Aorta (tissue), 5 donors: ENCODE measurements at regions not wholly inside any gene's neighbourhood (a gene's known extent, or its start where the extent isn't known, plus 50 kb on each side); places are given as distances from the start of the nearest gene placed in this dataset.
"Not testable (repeated sequence)": the region's sequence is repeated elsewhere in the genome, so short reads cannot be mapped to it uniquely, and the experiment has no call there.

Source experiments
- ATAC-seq: fragments of 200-7000 bp; cut with Tn5 transposase; one replicate; pipeline ENCODE4 v1.9.1; 2022; ENCODE audit warnings: moderate library complexity; ENCODE audit not compliant: low FRiP score
- DNase-seq, 2 donors: peaks; one replicate each; pipeline ENCODE4 v3.0.0-alpha.2; 2020
- H3K27ac ChIP-seq, 2 donors: one replicate each; pipeline ENCODE4 v1.5.1; 2013; ENCODE audit warnings: low read length in 2 of 2, mild to moderate bottlenecking in 2 of 2, moderate library complexity in 2 of 2, control low read depth in 1 of 2, inconsistent platforms in 1 of 2, low read depth in 1 of 2
- H3K27me3 ChIP-seq, 2 donors: one replicate each; pipeline ENCODE4 v1.6.1; 2013; ENCODE audit warnings: control low read depth in 1 of 2, low read length in 1 of 2, mild to moderate bottlenecking in 1 of 2, moderate library complexity in 1 of 2; ENCODE audit not compliant: insufficient read depth in 2 of 2, control insufficient read depth in 1 of 2
- H3K36me3 ChIP-seq, 2 donors: one replicate each; pipeline ENCODE4 v1.6.1; 2013; ENCODE audit warnings: control low read depth in 1 of 2, low read length in 1 of 2, mild to moderate bottlenecking in 1 of 2; ENCODE audit not compliant: insufficient read depth in 2 of 2, control insufficient read depth in 1 of 2
- H3K4me1 ChIP-seq, 2 donors: one replicate each; pipeline ENCODE4 v1.6.1; 2013; ENCODE audit warnings: low read length in 2 of 2, control low read depth in 1 of 2, mild to moderate bottlenecking in 1 of 2, moderate library complexity in 1 of 2; ENCODE audit not compliant: insufficient read depth in 2 of 2, control insufficient read depth in 1 of 2
- H3K4me3 ChIP-seq, 2 donors: one replicate each; pipeline ENCODE4 v1.5.1; 2013; ENCODE audit warnings: low read length in 2 of 2, control low read depth in 1 of 2, mild to moderate bottlenecking in 1 of 2
- H3K9me3 ChIP-seq: one replicate; pipeline ENCODE4 v1.6.1; 2013; ENCODE audit warnings: mild to moderate bottlenecking, low read length; ENCODE audit not compliant: control insufficient read depth
- WGBS, 2 donors: extraction: QIAGEN DNeasy Blood & Tissue Kit; methylation state at CpG; one replicate each; pipeline ENCODE4 v1.1.7; 2013; 5-methylcytosine and 5-hydroxymethylcytosine counted together
- intact Hi-C, 2 donors: fragments of 100-400 bp; cut with DNase I; formaldehyde crosslinking; loops; one replicate each; pipeline versions ENCODE4 v1.14.2 to v1.15.0; 2022
- donor health status: healthy with polysubstance abuse.
- donor health status: Bipolar disorder and iron deficiency.
- donor health status: DM: no; HTN: no; CAD: no.
- donor health status: DM: no; HTN: no; CAD: no.
- donor health status: DM: yes; HTN: yes; CAD: no.

DNA sequence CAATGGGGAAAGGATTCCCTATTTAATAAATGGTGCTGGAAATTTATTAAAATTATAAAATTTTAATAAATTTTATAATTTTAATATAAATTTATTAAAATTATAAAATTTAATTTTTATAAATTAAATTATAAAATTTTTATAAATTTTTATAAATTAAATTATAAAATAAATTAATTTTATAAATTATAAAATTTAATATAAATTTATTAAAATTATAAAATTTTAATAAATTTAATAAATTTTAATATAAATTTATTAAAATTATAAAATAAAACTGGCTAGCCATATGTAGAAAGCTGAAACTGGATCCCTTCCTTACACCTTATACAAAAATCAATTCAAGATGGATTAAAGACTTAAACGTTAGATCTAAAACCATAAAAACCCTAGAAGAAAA is 356.7 kb upstream of the TFPI start:
- H3K4me1 ChIP-seq, H3K36me3 ChIP-seq, H3K4me3 ChIP-seq, intact Hi-C loops, H3K27me3 ChIP-seq, H3K9me3 ChIP-seq, DNase-seq, H3K27ac ChIP-seq, ATAC-seq: not testable (repeated sequence)
- 100% methylated on average over 1 of the region's 1 CpG for WGBS, 2 donors

DNA sequence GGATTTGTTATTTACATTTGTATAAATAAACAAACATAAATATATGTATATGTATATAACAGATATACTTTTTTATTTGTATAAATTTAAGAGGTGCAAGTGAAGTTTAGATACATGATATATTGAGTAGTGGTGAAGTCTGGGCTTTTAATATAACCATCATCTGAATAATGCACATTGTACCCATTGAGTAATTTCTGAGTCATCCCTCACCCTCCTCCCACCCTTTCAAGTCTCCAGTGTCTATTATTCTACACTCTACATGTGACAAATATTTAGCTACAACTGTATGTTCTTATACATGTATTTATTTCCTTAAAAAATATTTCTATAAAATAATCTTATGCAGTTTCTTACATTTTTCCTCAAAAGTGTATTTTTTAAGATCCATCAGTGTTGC is 358.7 kb upstream of the TFPI start:
- Histone ChIP-seq H3K27me3 (no peaks in the 10 kb centered on the region), H3K9me3 (no peaks in the 10 kb centered on the region), H3K36me3 (no peaks in the 10 kb centered on the region), H3K4me1 (no peaks in the 10 kb centered on the region), H3K4me3 (no peak overlapping the region), H3K27ac (no peak overlapping the region)
- DNase-seq (no peak), ATAC-seq (no peak)
- intact Hi-C loops: no loop called here

DNA sequence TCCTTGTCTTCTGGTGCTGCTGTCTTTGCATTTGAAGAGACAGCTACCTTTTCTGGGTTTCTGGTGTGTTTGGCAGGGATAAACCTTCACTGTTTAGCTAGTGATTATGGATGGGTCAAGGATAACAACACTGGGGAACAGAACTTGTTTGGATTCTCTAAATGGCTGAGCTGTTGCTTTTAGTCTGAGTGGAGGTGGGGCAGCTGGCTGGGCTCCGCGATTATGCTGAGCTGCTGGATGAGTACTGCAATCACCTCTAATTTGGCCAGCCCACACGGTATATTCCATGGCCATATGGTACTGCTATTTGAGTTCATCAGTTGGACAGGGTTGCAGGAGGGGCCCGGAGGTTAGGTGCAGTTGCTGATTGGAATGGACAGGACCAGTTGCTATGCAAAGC is 361.6 kb upstream of the TFPI start:
- Histone ChIP-seq H3K27ac (no peak overlapping the region), H3K27me3 (no peaks in the 10 kb centered on the region), H3K36me3 (no peaks in the 10 kb centered on the region), H3K4me1 (no peaks in the 10 kb centered on the region), H3K4me3 (no peak overlapping the region), H3K9me3 (no peaks in the 10 kb centered on the region)
- DNase-seq (no peak), ATAC-seq (no peak)
- intact Hi-C loops: no loop called here
- 91% methylated on average over 4 of the region's 4 CpGs for WGBS, 2 donors

DNA sequence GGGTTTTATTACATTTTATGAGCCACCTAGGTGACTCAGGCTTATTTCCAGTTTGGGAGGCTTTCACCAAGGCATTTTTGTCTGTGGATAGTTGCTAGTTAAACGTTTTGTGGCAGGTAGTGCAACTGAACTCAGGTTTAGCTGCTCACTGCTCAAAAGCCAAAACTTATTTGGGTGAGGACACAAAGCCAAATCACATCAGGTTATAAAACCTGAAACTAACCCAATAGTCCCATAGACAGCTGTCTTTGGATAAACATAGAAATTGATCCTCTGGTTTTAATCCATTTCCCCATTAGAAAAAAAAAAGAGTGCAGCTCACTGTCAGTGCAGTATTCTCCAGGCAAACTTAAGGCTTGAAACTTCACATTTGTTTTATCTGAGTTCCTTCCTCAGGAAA is 362.6 kb upstream of the TFPI start:
- no peaks in the 10 kb centered on the region for H3K36me3 ChIP-seq
- H3K9me3 ChIP-seq: no peaks in the 10 kb centered on the region
- H3K27me3 ChIP-seq: no peaks in the 10 kb centered on the region
- DNase-seq (no peak), ATAC-seq (no peak)
- intact Hi-C loops: no loop called here
- no peaks in the 10 kb centered on the region for H3K4me1 ChIP-seq
- H3K27ac ChIP-seq: no peak overlapping the region
- 84 to 90% methylated on average over 1 of the region's 1 CpG for WGBS, 2 donors
- no peak overlapping the region for H3K4me3 ChIP-seq

DNA sequence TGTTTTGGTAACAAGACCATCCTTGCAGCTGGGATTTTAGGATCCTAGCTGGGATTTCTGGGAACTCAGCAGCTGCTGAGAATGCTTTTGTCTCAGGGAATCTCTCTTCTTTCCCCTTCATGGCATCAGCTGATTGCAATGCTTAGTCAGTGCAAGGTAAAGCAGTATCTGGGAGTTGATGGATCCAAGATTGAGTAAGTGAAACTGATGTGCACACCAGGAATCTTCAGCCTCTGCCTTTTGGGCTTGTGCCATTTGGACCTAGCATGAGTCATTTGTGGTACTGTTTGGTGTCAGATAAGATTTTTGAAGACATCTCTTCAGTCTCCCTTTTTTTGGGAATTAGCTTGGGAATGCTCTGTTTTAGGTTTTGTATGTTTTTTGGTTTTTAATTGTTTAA is 363.3 kb upstream of the TFPI start:
- peaks cover 0 to 2% of the 10 kb centered on the region in 2 donors for H3K4me1 ChIP-seq
- no peaks in the 10 kb centered on the region for H3K27me3 ChIP-seq
- no peaks in the 10 kb centered on the region for H3K9me3 ChIP-seq

DNA sequence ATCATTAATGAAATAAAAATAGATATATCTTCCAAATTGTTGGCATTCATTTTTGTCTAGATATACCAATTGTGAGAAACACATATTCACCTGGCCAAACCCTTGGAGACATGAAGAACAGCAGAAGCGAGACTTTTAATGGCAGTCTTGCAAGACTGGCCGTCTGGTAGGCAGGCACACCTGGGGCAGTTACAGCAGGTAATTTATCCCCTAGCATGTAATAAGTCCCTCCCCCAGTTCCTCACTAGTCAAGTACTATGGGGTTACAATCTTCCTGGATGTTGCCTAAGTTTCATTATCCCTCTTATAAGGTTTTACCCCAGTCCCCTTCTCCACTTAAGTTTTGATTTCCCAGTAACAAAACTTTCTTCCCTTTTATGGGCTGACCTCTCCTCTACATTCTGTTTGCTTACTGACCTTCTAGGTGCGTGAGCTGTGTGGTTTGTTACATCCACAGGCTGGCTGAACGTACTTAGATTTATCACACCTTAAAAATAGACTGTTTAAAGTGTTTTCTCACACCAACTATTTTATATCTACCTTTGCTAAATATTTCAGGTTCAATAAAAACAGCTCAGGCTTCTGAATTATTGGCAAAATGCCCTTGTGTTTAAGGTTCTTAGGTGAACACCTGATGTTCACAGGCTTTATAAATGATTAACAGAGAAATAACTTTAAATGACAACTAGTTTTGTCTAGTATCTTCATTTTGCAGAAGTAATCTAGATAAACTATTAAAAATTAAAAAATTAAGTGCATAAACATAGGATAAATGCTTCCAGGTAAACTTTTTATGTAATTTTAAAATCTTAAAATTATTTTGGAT is 365.0 kb upstream of the TFPI start:
- Histone ChIP-seq H3K27me3 (no peaks in the 10 kb centered on the region), H3K4me1 (peaks cover 0 to 2% of the 10 kb centered on the region in 2 donors), H3K27ac (no peak overlapping the region), H3K4me3 (no peak overlapping the region), H3K9me3 (no peaks in the 10 kb centered on the region), H3K36me3 (no peaks in the 10 kb centered on the region)
- no peak for DNase-seq
- intact Hi-C loops: no loop called here
- no peak for ATAC-seq
- 91 to 99% methylated on average over 4 of the region's 4 CpGs for WGBS, 2 donors

More for the DNA sequence above, 363.3 kb upstream of the TFPI start:
- ATAC-seq: no peak
- no peak overlapping the region for H3K4me3 ChIP-seq
- H3K36me3 ChIP-seq: no peaks in the 10 kb centered on the region
- no peak overlapping the region for H3K27ac ChIP-seq
- intact Hi-C loops: no loop called here
- no peak for DNase-seq

DNA sequence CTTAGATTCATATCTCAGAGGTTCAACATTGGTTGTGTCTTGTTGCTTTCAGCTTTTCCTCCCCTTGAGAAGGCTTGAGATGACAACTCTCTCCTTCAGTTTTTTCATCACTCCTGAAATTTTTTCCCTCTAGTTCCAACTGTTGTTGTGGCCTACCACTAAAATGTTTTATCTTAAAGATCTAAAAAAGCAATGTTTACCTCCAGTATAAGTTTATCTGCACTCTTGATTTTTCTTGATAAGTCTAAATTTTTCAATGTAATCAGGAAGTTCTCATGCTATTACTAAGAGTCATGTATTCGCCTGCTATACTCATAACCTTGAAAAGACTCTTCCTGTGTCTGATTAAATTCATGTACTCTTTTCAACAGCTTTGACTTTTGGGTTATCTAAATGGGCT is 366.3 kb upstream of the TFPI start:
- 75 to 84% methylated on average over 1 of the region's 1 CpG for WGBS, 2 donors
- no peak overlapping the region for H3K27ac ChIP-seq
- no peaks in the 10 kb centered on the region for H3K27me3 ChIP-seq
- peaks cover 0 to 2% of the 10 kb centered on the region in 2 donors for H3K4me1 ChIP-seq
- intact Hi-C loops: no loop called here
- no peak overlapping the region for H3K4me3 ChIP-seq
- no peak for ATAC-seq
- DNase-seq: no peak
- no peaks in the 10 kb centered on the region for H3K9me3 ChIP-seq
- no peaks in the 10 kb centered on the region for H3K36me3 ChIP-seq

DNA sequence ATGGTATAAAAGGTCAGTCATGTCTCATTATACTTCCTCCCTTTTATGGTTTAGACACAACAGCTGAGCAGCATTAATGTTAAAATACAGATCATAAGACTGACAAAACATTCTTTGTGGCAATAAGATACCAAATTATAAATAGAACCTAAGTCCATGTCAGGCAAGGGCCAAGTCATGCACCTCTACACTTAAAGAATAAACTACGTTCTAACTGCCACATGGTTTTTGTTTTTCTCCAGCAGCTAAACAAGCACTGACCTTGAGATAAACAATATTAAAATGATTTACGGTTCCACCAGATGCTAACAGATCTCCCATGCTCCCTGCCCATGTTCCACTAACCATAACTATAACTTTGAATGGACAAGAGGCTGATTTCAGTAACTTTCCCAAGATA is 368.6 kb upstream of the TFPI start:
- WGBS, 2 donors: 92 to 94% methylated on average over 2 of the region's 2 CpGs
- no peak overlapping the region for H3K4me3 ChIP-seq
- ATAC-seq (no peak), DNase-seq (no peak)
- H3K27ac ChIP-seq: no peak overlapping the region
- no peaks in the 10 kb centered on the region for H3K9me3 ChIP-seq
- no peaks in the 10 kb centered on the region for H3K36me3 ChIP-seq
- H3K27me3 ChIP-seq: no peaks in the 10 kb centered on the region
- H3K4me1 ChIP-seq: peaks cover 0 to 2% of the 10 kb centered on the region in 2 donors
- intact Hi-C loops: no loop called here

DNA sequence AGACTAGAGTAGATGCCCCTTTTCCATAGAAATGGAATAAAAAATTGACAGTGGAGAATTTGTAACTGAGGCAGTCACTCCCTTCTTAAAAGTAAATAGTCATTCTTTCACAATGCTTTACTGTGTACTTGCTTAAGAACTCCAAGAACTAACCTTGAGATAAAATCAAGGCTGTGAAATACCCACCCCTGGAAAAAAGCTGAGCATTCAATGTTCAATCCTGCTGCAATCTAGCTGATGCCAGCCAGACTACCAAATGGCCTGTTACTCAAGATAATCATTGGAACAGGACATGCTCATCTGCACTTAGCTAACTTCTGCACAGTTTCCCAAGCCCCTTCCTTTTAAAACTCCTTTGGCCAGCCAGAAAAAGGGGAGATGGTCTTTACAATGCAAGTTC is 367.4 kb upstream of the GULP1 start:
- DNase-seq: no peak
- ATAC-seq: no peak
- no peaks in the 10 kb centered on the region for H3K36me3 ChIP-seq
- H3K27me3 ChIP-seq: no peaks in the 10 kb centered on the region
- H3K4me3 ChIP-seq: no peak overlapping the region
- H3K4me1 ChIP-seq: peaks cover 0 to 2% of the 10 kb centered on the region in 2 donors
- intact Hi-C loops: no loop called here
- H3K27ac ChIP-seq: no peak overlapping the region
- H3K9me3 ChIP-seq: no peaks in the 10 kb centered on the region
